Activated T-cell treated with anti-CD3 and anti-CD28 coated beads for 48 hours (primary cell): ENCODE measurements at regions not wholly inside any gene's neighbourhood (a gene's known extent, or its start where the extent isn't known, plus 50 kb on each side); places are given as distances from the start of the nearest gene placed in this dataset.

Source experiments
- DNase-seq: peaks from one replicate; pipeline ENCODE4 v3.0.0-alpha.2; 2020; ENCODE audit warnings: low read depth

DNA sequence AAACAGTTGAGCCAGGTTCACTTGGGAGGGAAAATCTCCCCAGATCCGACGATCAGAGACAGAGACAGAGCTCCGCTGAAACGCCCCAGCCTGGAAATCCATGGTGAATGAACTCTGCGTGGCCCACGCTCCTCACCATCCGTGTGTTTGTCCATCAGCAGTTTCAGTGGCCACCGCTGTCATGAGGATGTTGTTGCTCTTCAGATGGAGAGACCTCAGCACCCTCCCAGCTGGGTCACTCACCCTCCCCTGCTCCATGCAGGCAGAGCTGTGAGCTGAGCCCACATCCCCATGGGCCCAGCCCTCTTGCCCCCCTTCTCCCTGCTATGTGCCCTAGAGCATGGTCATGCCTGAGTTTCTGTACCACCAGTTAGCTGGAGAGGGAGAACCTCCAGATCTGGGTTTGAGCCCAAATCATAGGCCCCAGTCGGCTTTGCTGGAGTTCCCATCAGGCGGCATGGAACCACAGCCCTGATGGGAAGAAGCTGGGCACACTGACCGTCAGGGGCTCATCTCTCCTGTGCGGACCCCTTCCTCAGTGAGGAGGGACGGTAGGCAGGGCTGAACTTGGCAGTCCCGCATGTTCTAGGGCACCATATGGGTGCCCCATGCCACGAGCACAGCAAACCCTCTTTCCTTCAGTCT, 154.4 kb upstream of the COL5A1 start:
- no peak for DNase-seq

DNA sequence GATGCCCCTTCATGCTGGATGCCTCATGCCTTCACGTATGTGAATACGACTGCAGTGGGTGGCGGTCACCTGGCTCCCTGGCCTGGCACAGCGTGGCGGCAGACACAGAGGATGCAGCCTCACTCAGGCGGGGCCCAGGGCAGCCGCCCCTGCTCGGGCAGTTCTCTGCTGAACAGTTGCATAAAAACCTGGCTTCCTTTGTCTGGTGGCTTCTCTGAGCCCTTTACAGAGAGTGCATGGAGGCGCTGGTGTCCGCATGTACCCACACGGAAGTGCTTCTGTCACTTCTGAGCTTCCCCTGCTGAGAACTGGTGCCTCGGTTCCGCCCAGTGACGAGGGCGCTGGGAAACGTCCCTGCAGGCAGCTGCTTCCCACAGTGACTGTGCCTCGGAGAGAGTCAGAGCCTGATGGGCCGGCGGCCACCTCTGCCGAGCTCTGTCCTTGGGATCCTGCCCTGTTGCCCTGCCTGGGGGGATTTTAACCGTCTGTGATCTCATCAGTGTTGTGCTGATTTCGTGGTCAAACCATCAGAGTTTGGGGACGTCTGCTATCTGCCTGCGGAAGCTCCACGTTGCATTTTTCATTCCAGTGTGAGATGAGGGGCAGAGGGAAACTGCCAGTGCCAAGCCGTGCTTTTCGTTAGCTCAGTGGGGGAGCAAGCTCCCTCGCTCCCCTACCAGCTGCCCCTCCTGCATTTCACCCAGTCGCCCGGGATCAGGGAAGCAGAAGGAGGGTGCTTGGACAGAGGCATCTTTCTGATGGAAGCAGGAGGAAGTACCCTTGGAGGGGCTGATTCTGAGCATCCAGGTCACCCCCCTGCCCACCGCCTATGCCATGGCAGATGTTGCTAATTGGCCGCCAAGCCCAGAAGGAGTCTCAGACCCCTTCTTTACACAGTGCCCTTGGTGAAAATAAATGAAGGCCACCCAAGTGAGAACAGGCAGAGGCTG, 153.0 kb upstream of the COL5A1 start:
- no peak for DNase-seq

DNA sequence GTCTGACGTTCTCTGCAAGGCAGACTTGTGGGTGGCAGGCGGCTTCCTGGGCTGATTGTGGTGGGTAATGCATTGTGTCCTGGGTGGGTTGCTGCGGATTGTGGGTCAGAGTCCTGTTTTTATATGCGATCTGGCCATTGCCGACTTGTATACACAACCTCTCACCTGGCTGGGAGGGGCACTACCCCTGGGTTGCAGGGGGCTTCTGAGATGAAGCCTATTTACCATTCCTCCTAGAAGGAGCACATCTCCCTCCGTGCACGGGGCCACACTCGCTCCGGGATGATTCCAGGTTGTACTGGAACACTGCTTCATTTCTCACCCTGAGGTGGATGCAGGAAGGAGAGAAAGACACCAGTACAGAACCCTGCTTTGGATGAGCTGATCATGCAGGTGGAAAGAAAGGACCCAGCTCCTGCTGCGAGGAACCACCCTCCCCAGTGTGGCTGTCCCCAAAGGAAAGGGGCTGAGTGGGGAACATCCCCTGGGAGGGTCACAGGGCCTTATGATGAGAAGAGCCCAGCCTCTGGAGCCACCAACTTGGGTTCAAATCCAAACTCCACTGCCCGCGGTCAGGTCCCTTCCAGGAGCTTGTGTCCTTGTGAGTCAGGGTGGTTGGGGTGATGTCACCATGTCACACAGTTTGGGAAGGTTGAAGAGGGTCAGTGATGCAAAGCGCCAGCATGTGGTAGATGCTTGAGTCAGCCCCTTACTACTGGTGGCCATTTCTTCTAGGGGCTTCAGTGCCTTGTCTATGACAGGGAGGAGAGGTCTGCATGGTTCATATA, 151.8 kb upstream of the COL5A1 start:
- no peak for DNase-seq

DNA sequence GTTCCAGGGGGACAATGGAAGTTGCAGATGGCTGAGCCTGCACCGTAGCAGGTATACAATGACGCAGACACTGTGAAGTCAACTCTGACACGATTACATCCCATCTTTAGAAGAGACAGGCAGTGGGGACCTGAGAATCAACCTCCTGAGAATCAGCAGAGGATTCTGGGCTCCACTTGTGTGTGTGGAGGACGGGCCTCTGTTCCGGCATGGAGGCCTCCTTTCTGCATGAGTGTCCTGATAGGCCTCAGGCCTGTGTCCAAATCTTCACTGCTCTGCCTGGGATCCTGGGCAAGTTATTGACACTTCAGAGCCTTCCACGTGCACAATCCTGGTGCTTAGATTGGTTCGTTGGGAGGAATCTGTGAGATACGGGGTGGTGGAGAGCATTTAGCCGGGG, 151.2 kb upstream of the COL5A1 start:
- no peak for DNase-seq

DNA sequence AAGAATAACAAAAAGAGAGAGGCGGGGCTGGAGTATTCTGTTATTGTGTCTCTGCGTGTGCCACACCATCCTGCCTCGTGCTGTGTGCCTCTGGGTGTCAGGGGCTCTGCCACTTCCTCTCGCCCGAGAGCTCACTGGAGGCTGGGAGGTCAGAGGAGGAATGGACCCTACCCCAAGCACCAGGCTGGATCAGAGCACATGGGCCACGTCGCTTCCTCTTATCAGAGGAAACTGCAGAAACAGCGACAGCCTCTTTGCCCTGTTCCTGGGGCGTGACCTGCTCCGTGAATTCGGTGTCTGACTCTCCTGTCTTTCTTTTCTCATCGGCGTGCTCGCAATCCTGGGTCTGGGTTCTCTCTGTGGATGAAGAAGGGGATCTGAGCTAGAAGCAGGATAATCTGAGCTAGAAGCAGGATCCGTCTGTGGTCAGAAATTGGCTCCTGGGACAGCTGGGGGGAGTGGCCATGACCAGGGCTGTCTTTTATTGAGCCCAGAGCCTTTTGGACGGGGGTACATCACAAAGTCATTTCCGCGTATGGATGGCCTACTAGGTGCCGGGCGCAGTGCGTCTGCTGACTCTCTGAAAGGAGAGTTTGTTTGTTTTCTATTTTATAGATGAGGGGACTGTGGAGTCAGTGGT, 150.3 kb upstream of the COL5A1 start:
- no peak for DNase-seq

DNA sequence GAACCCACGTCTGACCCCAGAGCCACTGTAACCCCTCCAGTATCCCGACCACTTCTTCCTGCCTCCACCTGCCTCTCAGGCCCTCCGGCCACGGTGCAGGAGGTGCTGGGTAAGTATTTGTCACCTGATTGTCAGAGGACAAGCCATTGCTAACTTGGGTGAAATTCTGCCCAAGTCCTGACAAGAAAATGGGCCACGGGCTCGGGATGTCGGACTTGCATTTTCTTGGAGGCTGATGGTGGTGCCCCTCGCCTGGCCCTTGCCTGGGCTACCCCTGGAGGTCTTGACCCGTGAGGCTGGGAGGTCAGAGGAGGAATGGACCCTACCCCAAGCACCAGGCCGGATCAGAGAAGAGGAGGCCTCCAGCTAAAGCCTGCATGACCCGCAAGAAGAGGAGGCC, 149.7 kb upstream of the COL5A1 start:
- DNase-seq: no peak

DNA sequence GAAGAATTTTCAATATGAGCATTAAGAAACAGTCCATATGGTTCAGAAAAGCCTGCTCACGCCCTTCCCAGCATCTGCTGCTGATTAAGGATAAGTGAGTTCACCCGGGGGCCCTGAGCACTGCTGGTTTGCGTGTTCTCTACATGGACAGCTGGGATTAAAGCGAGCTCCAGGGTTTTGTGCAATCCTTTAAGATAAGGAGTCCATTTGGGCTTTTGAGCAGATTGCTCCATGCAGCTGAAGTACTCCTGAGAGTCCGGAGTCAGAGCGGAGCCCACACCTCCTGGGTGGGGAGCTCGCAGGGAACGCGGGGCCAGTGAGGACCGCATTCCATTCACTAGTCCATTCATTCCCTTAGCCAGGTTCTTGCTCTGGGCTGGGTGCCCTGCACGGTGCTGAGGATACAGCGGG, 149.3 kb upstream of the COL5A1 start:
- no peak for DNase-seq

DNA sequence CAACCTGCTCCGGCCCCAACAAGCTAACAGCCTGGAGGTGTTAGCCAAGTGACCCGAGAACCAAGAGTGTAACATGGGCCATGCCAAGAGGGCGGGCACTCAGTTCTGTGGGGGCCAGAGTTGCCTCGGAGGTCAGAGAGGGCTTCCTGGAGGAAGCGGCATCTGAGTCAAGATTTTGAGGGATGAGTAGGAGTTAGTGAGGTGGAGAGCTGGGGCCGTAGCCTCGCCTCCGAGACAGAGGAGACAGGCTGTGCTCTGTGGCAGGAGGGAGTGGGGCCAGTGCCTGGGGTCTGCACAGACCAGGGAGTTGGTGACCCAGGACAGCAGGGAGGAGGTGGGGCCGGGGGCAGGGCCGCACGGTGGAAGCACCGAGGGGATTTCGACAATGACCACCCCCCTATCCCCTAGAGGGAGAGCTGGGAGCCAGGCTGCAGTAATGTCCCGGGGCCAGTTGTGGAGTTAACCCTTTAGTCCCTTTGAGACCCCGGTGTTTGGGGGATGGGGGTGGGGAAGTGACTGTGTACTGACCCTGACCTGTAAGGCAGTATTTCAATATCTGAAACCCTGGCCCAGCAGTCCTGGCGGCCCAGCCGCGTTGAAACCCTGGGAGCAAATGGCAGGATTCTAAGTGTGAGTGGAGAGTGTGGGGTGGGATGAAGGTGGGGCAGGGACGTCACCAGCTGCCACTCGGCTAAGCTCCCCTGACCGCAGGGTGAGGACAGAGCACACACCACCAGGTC, 148.7 kb upstream of the COL5A1 start:
- no peak for DNase-seq

DNA sequence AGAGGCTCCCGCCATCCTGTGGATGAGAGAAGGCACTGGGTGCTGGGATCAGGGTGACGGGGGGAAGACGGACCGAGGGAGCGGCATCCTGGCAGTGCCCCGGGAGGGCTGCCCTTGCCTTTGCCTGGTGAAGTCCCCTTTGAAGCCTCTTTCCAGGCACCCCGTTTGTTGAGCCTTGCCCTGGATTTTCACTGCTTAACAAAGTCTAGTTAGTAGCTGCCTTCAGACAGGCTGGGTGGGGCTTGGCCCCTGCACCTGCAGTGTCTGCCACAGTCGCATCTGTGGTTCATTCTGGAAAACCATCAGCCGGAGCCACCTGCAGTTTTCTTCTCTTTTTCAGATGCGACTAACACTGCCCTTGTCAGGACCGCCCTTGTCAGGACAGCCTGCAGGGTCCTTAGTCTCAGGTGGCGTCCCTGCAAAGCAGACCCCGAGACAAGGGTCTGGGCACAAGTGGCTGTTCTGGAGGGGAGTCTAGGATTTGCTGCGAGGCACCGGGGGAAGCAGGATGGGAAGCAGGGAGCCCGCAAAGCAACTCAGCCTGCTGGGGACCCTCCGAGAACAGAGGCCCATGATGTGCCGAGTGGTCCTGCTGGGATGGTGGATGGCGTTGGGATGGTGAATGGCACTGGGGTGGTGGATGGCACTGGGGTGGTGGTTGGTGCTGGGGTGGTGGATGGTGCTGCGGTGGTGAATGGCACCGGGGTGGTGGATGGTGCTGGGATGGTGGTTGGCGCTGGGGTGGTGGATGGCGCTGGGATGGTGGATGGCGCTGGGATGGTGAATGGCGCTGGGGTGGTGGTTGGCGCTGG, 147.9 kb upstream of the COL5A1 start:
- no peak for DNase-seq

DNA sequence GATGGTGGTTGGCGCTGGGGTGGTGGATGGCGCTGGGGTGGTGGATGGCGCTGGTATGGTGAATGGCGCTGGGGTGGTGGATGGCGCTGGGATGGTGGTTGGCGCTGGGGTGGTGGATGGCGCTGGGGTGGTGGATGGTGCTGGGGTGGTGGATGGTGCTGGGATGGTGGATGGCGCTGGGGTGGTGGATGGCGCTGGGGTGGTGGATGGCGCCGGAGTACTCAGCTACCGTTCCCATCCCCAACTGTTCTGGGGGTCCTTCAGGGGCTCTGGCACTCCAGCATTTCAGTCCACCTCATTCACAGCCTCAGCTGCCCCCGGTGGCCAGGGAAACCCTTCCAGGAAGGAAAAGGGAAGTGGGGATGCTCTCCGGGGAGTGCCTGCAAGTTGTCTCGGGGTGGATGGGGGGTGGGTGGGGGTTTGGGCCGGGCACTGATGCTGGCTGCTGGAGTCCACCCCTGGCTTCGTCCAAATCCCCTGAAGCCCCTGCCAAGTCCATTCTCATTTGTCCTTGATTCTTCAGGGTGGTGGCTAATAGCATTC, 147.3 kb upstream of the COL5A1 start:
- DNase-seq: no peak

DNA sequence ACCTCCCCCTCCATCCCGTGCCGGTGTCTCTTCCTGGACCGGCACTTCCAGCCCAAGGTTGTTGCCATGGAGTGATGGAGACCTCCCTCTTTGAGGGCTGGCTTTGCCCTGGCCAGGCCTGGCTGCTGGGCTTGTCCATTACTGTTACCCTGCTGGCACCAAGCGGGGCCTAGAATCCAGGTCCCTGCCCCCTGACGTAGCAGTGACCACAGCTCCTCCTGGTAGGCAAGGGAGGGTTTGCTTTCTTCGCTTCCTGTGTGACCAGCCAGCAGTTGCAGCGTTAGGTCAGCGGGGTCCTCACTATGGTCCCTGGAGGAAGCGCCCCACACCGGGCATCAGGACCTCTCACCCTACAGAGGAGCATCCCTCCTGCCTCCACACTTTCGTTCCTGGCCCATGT, 146.7 kb upstream of the COL5A1 start:
- DNase-seq: no peak

DNA sequence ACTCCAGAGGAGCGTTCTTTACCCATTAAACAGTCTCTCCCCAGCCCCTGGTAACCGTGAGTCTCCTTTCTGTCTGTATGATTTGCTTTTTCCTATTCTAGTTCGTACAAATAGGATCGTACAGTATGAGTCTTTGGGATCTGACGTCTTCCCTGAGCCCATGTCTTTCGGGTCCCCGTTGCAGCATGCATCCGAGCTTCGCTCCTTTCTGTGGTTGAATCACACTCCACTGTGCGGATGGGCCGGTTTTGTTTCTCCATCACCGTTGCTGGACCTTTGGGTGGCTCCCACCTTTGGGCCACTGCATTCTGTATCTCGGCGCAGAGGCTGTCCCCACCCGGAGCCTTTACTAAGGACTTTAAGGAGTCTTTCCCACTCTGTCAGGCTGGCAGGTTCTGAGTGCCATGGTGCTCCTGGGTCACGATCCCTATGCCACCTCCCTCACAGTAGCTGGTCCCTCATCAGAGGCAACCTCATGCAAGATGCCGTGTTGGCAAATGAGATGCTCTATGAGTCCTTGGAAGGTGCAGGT, 145.7 kb upstream of the COL5A1 start:
- no peak for DNase-seq

DNA sequence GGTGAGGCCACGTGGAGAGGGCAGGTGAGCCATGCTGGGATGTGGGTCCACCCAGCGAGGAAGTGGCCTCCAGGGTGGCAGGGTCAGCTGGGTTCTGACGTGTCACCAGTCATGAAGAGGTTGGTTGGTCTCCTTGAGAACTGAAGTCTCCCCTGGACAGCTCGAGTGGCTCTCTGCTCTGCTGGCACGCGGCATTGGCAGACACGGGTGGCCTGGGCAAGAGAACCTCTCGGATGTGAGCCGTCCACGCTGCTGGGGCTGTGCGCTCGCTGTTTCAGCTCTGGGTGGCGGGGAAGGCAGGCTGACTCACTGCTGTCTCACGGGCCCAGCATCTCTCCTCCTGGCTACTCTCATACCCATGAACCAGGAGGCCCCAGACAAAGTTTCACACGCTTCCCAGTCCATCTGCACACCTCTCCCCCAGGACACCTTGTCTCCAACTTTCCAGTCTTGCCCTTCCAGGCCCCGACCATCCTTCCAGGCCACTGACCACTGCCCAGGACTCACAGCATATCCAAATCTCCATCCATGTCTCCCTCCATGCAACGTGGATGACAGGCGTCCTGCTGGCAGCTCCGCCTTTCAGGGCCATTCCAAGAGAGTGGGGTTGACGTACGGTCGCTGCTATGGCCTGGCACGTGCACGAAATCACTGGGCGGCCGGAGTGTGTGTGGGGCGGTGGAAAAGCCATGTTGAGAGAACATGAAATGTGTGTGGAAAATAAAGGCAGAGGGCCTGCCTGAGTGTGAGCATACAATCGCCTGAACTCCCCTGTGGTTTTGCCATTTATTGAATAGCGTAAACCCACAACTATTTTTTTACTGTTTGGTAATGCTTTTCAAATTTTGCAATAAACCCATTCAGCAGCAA, 145.0 kb upstream of the COL5A1 start:
- no peak for DNase-seq

DNA sequence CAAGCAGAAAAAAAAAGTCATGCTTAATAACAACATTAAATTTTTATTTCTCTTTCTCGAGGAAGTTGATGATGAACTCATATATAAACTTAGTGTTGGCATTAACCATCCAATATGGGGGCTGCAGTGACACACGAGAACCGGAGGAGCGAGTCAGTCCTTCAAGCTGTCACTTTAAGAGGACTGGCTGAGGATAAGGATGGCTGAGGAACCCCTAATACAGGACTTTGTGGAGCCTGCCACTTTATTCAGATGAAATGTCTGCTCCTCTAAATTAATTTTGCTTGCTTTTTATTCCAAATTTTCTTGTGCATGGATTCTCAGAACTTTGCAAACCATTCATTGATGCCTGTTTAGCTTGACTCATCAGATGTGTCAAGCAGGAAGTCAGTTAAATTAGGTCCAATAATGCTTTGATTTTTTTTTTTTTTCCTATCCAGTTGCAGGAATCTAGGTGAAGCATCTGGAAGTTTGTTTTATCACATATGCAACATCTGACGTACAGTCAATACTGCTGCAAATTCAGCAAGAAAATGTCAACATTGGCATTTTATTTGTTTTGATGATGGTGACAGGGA, 144.2 kb upstream of the COL5A1 start:
- DNase-seq: no peak

DNA sequence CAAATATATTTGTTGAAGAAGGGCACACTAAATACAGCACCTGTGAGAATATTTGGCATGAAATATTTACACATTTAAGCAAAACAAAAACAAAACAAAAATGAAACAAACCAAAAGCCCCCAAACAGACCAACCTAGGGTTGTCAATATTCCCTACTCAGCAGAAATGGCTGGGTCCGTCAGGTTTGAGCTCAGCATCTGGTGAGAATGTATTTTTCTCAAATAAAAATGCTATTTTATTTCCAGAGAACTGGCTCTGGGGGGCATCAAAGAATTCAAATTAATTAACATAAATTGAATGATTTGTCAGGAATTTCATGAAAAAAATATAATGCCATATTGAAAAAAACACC, 142.8 kb upstream of the COL5A1 start:
- no peak for DNase-seq

DNA sequence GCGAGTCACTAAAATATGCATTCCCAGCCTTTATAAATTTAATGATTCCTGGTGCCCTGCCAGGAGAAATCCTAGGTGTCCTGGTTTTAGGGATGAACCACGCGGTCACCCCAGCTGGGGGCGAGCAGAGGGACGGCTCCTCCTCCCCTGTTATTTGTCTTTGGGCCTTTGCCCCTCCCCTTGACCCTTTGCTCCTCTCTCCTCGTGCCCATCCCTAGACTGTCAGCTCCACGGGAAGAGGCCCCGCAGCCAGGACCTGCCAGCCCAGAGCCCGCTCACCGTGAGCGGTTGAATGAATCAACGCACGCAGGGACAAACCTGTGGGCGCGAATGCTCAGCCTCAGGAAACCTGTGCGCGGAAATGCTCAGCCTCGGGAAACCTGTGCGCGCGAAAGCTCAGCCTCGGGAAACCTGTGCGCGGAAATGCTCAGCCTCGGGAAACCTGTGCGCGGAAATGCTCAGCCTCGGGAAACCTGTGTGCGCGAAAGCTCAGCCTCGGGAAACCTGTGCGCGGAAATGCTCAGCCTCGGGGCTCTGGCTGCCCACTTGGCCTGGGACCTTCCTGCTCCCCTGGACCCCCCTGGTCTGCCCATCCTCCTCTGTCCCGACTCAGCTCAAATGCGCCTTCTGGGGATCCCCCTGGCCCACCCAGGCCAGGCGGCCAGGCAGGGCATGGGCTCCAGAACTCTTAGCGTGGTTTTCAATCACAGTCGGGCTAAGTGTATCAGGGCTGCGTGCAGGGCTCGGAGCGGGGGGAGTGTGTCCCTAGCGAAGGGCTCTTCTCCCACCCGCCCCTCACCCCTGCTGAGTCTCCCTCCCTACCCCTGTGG, 140.5 kb upstream of the COL5A1 start:
- DNase-seq: no peak

DNA sequence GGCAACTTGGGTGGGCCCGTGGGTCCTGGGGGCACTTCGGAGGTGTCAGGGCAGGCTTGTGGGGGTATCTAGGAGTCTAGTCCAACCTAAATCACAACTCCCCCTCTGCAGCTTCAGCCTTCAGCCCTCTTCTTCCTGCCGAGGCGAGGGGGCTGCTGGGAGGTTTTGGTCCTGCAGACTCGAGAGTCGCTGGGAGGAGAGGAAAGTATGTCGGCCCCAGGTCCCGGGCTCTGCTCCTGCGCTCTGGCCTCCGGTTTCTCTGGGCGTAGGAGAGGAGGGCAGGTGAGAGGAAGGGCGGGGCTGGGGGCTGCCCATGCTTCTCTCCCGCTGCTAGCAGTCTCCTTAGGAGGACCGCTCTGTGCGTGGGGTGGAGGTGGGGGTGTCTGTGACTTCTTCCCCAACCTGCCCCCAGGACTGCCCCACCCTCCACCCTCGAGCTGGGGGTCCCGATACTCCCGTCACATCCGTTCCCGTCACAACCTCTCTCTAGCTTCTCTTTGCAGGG, 139.8 kb upstream of the COL5A1 start:
- DNase-seq: no peak
